Heart left ventricle (tissue), 13 donors: ENCODE measurements at regions not wholly inside any gene's neighbourhood (a gene's known extent, or its start where the extent isn't known, plus 50 kb on each side); places are given as distances from the start of the nearest gene placed in this dataset.

ENCODE experiments used
- CTCF ChIP-seq, 12 donors: fragments of 200-600 bp; sonication (generic) in 4 of 12; IDR thresholded peaks; one replicate each; pipeline versions ENCODE4 v1.5.0 to v1.8.0; 2018 to 2022; ENCODE audit warnings: antibody characterized with exemption in 12 of 12, mild to moderate bottlenecking in 5 of 12
- POLR2A ChIP-seq, 2 donors: fragments of 450-650 bp; IDR thresholded peaks; one replicate each; pipeline ENCODE4 v1.6.1; 2017; ENCODE audit warnings: antibody characterized with exemption in 2 of 2, mild to moderate bottlenecking in 2 of 2, moderate library complexity in 2 of 2
- donor health status: ischemic (EF 13 %, LVEDD 7.1; RV severe dilation, severe dysfunction).
- donor health status: DM: no; HTN: yes; CAD: no.
- donor health status: DM: no; HTN: no; CAD: no.
- donor health status: ischemic (EF 25% LVEDD 6.9; RV normal size, moderate dysfunction).
- donor health status: ischemic (EF 25% LVEDD 5.7; RV mildly dilated, moderate dysfunction).
- donor health status: ischemic (EF 35%, LVEDD 5.7; RV mildly dilated, moderate dysfunction).
- donor health status: nonischemic (EF 11% LVEDD 7.7; RV severe dilation, severe dysfunction).
- donor health status: DM: yes; HTN: yes; CAD: no.
- donor health status: PGD.
- donor health status: ischemic (EF 29% LVEDD 5.4; RV normal size, mild dysfunction).
- donor health status: nonischemic (EF 23%, LVEDD 6.1; RV moderate dilation, normal function).

GRCh38 chr3:74992898-74993297 is 378.4 kb upstream of the CNTN3 start:
- no peak for TF ChIP-seq CTCF (IDR thresholded peaks at IDR 0.05)
- no peak for TF ChIP-seq POLR2A (IDR thresholded peaks at IDR 0.05)
